ENCODE measurements at regions not wholly inside any gene's neighbourhood (a gene's known extent, or its start where the extent isn't known, plus 50 kb on each side); places are given as distances from the start of the nearest gene placed in this dataset.

- no peaks in the 10 kb centered on the region for H3K27me3 ChIP-seq (ENCODE audit: insufficient read depth, poor library complexity, severe bottlenecking)
- DNase-seq (ENCODE audit: low read depth in 1 of 2, low spot score in 1 of 2) = no peak
- no peak overlapping the region for H3K4me3 ChIP-seq (replicated peaks; ENCODE audit: insufficient read depth, low read length)
- no peak overlapping the region for H3K27ac ChIP-seq (replicated peaks)
- TF ChIP-seq POLR2AphosphoS5 (IDR thresholded peaks at IDR 0.05; ENCODE audit: low read depth) = no peak
- TF ChIP-seq REST (IDR thresholded peaks at IDR 0.05; ENCODE audit: insufficient replicate concordance, low read depth) = no peak
- no peak for TF ChIP-seq GABPA (IDR thresholded peaks at IDR 0.05; ENCODE audit: low read depth)
- TF ChIP-seq CTCF (IDR thresholded peaks at IDR 0.05; ENCODE audit: insufficient read depth, low read length) = no peak
- TF ChIP-seq SPI1 (IDR thresholded peaks at IDR 0.05; ENCODE audit: borderline replicate concordance, low read depth) = no peak
Observed at GRCh38 chr4:89586318-89586717, 250.6 kb downstream of the SNCA start.

DNA sequence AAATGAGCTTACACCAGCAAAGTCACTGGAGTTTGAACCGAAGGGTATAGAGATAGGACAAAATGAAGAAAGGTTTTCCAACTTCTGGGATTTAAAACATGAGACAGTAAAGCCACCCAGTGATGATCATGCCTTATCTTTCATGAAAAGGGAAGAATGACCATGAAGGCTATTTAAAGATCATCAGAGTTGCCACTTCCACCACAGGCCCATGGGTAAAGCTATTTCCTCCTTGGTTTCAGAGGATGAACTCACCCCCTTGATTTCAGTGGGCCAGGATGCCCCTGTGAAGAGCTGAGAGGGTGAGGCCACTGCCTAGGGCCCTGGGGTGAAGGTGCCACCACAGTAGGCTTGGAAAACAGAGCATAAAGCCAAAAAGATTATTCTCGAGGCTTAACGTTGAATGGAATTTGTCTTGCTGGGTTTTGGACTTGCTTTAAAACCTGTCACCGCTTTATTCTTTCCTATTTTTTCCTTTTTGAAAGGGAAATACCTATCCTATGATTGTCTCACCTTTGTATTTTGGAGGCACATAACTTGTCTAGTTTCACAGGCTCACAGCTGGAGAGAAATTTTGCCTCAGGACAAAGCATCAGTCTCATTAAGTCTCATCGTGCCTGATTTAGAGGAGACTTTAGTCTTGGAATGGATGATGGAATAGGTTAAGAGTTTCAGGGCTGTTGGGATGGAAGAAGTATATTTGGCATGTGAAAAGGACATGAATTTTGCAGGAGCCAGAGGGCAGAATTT is 254.0 kb downstream of the SNCA start:
- TF ChIP-seq CTCF (IDR thresholded peaks at IDR 0.05; ENCODE audit: insufficient read depth, low read length) (no peak), POLR2AphosphoS5 (IDR thresholded peaks at IDR 0.05; ENCODE audit: low read depth) (no peak), SPI1 (IDR thresholded peaks at IDR 0.05; ENCODE audit: borderline replicate concordance, low read depth) (no peak), REST (IDR thresholded peaks at IDR 0.05; ENCODE audit: insufficient replicate concordance, low read depth) (no peak), GABPA (IDR thresholded peaks at IDR 0.05; ENCODE audit: low read depth) (no peak)
- Histone ChIP-seq H3K4me3 (replicated peaks; ENCODE audit: insufficient read depth, low read length) (no peak overlapping the region), H3K27ac (replicated peaks) (no peak overlapping the region), H3K27me3 (ENCODE audit: insufficient read depth, poor library complexity, severe bottlenecking) (no peaks in the 10 kb centered on the region)
- no peak for DNase-seq (ENCODE audit: low read depth in 1 of 2, low spot score in 1 of 2)

- H3K27me3 ChIP-seq (ENCODE audit: insufficient read depth, poor library complexity, severe bottlenecking) = no peaks in the 10 kb centered on the region
- no peak overlapping the region for H3K4me3 ChIP-seq (replicated peaks; ENCODE audit: insufficient read depth, low read length)
- TF ChIP-seq GABPA (IDR thresholded peaks at IDR 0.05; ENCODE audit: low read depth) (no peak), CTCF (IDR thresholded peaks at IDR 0.05; ENCODE audit: insufficient read depth, low read length) (no peak), SPI1 (IDR thresholded peaks at IDR 0.05; ENCODE audit: borderline replicate concordance, low read depth) (no peak), POLR2AphosphoS5 (IDR thresholded peaks at IDR 0.05; ENCODE audit: low read depth) (no peak), REST (IDR thresholded peaks at IDR 0.05; ENCODE audit: insufficient replicate concordance, low read depth) (no peak)
- no peak for DNase-seq (ENCODE audit: low read depth in 1 of 2, low spot score in 1 of 2)
- H3K27ac ChIP-seq (replicated peaks) = no peak overlapping the region
Observed at GRCh38 chr4:89579771-89580170, 257.2 kb downstream of the SNCA start.

Measured in HL-60 (cell line).